ENCODE measurements at regions not wholly inside any gene's neighbourhood (a gene's known extent, or its start where the extent isn't known, plus 50 kb on each side); places are given as distances from the start of the nearest gene placed in this dataset.

- Histone ChIP-seq H3K27me3 (ENCODE audit: control insufficient read depth in 1 of 2, insufficient read depth in 2 of 2, low read length in 2 of 2) (no peaks in the 10 kb centered on the region), H3K27ac (ENCODE audit: low read length) (no peak overlapping the region), H3K9me3 (ENCODE audit: control insufficient read depth in 2 of 2, low read length in 2 of 2) (no peaks in the 10 kb centered on the region), H3K4me1 (ENCODE audit: control insufficient read depth, insufficient read depth, low read length) (peaks cover 4% of the 10 kb centered on the region), H3K9ac (ENCODE audit: low read length in 2 of 2) (no peak overlapping the region), H3K4me3 (ENCODE audit: low read length in 2 of 2) (peak overlapping the region in 1 of 2 donors; percentile 27), H3K36me3 (ENCODE audit: control insufficient read depth in 2 of 2, insufficient read depth in 2 of 2, low read length in 2 of 2) (no peaks in the 10 kb centered on the region)
These were observed 59.8 kb upstream of the POU5F2 start for GRCh38 chr5:93800988-93801811.

GRCh38 chr5:93794954-93795353, 53.6 kb upstream of the POU5F2 start:
- H3K4me1 ChIP-seq (ENCODE audit: control insufficient read depth, insufficient read depth, low read length): no peaks in the 10 kb centered on the region
- H3K9ac ChIP-seq (ENCODE audit: low read length in 2 of 2): no peak overlapping the region
- H3K4me3 ChIP-seq (ENCODE audit: low read length in 2 of 2): no peak overlapping the region
- no peak overlapping the region for H3K27ac ChIP-seq (ENCODE audit: low read length)
- no peaks in the 10 kb centered on the region for H3K36me3 ChIP-seq (ENCODE audit: control insufficient read depth in 2 of 2, insufficient read depth in 2 of 2, low read length in 2 of 2)
- no peaks in the 10 kb centered on the region for H3K9me3 ChIP-seq (ENCODE audit: control insufficient read depth in 2 of 2, low read length in 2 of 2)
- no peaks in the 10 kb centered on the region for H3K27me3 ChIP-seq (ENCODE audit: control insufficient read depth in 1 of 2, insufficient read depth in 2 of 2, low read length in 2 of 2)

- Histone ChIP-seq H3K4me1 (ENCODE audit: control insufficient read depth, insufficient read depth, low read length) (no peaks in the 10 kb centered on the region), H3K9ac (ENCODE audit: low read length in 2 of 2) (no peak overlapping the region), H3K27ac (ENCODE audit: low read length) (no peak overlapping the region), H3K9me3 (ENCODE audit: control insufficient read depth in 2 of 2, low read length in 2 of 2) (no peaks in the 10 kb centered on the region), H3K4me3 (ENCODE audit: low read length in 2 of 2) (no peak overlapping the region), H3K27me3 (ENCODE audit: control insufficient read depth in 1 of 2, insufficient read depth in 2 of 2, low read length in 2 of 2) (no peaks in the 10 kb centered on the region), H3K36me3 (ENCODE audit: control insufficient read depth in 2 of 2, insufficient read depth in 2 of 2, low read length in 2 of 2) (no peaks in the 10 kb centered on the region)
These were observed 51.9 kb upstream of the POU5F2 start for GRCh38 chr5:93793159-93793781.

- Histone ChIP-seq H3K27ac (ENCODE audit: low read length) (no peak overlapping the region), H3K36me3 (ENCODE audit: control insufficient read depth in 2 of 2, insufficient read depth in 2 of 2, low read length in 2 of 2) (no peaks in the 10 kb centered on the region), H3K27me3 (ENCODE audit: control insufficient read depth in 1 of 2, insufficient read depth in 2 of 2, low read length in 2 of 2) (no peaks in the 10 kb centered on the region), H3K4me3 (ENCODE audit: low read length in 2 of 2) (no peak overlapping the region), H3K9ac (ENCODE audit: low read length in 2 of 2) (no peak overlapping the region), H3K9me3 (ENCODE audit: control insufficient read depth in 2 of 2, low read length in 2 of 2) (no peaks in the 10 kb centered on the region), H3K4me1 (ENCODE audit: control insufficient read depth, insufficient read depth, low read length) (no peaks in the 10 kb centered on the region)
These were observed 50.1 kb upstream of the POU5F2 start for GRCh38 chr5:93791518-93791972.
